HG02870 (cell line): ENCODE measurements at regions not wholly inside any gene's neighbourhood (a gene's known extent, or its start where the extent isn't known, plus 50 kb on each side); places are given as distances from the start of the nearest gene placed in this dataset.

Experiments used
- ATAC-seq: cut with Tn5 transposase; IDR thresholded peaks from one replicate; pipeline ENCODE4 v1.9.1; 2021; ENCODE audit warnings: mild to moderate bottlenecking, moderate library complexity; ENCODE audit not compliant: unreplicated experiment

DNA sequence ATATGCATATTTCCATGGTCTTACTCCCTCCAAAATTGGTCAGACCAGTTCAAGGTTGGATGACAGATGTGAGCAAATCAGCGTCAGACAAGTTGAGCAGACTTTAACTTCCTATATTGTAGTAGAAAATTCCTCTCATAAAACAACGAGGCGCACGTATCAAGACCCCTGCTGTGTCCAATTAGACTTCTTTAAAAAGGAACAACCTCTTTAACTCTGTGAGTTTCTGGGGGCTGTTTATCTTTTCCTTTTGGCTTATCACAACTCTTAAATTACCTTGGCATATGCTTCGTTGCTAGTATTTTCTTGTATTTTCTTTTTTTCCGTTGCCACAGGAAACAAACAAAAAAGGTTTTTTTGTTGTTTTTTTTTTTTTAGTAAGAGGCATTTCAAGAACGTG lies 398.2 kb upstream of the WWC1 start:
- no peak for ATAC-seq

- ATAC-seq = no peak
These were observed 396.6 kb upstream of the WWC1 start for GRCh38 chr5:167894631-167895472.

- ATAC-seq = no peak
These were observed 395.4 kb upstream of the WWC1 start for GRCh38 chr5:167895899-167896659.

GRCh38 chr5:167896814-167897213 lies 394.6 kb upstream of the WWC1 start:
- no peak for ATAC-seq

GRCh38 chr5:167897371-167897770 lies 394.1 kb upstream of the WWC1 start:
- no peak for ATAC-seq

DNA sequence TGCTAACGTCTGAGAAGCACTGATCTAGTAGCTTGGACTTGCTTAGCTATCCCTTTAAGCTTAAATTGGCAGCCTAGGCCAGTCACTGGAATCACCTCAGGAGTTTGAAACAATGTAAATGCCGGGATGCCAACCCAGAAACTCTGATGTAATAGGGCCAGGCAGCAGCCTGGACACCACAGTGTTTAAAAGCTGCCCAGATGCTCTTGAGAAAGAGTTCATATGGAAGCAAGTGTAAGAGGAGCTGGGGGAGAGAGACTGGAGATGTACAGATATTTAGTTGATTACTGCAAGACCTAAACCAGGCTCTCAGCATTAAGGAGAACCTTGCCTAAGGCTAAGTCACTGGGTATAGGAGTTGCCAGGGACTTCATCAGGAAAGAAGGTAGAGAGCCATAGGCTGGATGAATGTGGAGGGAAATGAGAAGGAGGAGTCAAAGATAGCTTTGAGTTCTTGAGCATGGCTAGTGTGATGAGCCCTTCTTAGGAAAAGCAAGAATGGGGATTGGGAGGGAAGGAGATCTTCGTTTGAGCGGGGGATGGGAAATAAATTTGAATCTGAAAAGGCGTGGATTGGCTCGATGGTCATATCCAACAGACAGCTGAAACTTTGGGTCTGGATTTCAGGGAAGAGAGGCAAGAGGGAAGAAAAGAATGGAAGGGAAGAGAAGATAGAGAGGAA lies 392.9 kb upstream of the WWC1 start:
- ATAC-seq = no peak

GRCh38 chr5:167899490-167900070 lies 391.9 kb upstream of the WWC1 start:
- no peak for ATAC-seq

DNA sequence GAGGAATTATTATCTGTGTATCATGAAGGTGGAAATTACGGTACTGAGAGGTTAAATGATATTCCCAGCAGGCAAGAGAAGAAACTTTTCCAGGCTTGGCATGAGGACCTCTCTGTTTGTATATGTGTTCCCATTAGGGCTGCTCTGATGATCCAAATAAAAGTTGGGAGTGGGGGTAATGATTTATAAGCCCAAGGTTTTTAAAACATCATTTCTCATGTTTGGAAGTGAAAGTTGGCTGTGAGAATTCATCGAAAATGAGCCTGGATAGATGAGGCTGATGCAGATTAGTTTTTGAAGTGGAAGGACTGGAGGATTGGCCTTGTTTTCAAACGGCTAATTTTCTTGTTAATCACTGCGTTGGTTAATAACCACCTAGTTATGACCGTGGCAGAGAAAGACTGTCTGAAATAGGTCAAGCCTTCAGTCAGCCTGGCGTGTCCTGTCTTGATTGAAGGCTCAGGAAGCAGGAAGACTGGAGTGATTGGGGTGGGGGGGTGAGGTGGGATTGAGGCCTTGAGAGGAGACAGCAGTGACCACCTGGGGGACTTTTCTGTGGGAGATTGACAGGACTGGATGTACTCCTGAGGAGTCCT lies 391.0 kb upstream of the WWC1 start:
- ATAC-seq = no peak

DNA sequence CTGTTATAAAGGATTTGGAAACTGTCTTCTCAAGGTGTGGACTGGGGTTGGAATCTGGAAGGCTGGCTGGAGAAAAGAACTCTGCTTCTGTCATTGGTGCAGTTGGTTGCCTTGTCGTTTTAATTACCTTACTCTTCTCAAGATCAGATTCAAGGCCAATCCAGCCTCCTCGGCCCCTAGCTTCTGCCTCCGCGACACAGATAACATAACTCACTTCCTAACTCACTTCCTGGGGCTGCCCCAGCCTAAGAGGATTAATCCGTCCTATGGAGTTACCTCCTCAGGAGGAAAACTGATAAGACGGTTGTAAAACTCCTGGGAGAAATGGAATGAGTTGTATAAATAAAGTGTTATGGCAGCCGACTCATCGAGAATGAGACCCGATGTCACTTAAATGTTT lies 389.1 kb upstream of the WWC1 start:
- ATAC-seq = no peak

DNA sequence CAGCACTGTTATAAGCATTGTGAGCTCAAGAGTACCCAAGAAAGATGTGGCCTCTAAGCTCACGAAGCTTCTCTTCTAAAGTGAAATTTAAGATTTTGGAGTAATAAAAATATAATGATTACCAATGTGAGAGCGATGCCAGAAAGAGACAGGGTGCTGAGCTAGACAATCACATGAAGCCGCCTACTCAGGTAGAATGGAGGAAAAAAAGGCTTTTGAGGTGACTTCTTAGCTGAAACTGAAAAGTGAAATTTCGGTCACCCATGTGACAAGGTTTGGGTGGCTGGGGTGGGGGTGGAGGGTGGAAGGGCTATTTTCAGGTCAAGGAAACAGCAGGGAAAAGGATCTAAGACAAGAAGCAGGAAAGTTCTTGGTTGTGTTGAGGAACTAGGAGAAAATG lies 388.2 kb upstream of the WWC1 start:
- ATAC-seq = no peak

DNA sequence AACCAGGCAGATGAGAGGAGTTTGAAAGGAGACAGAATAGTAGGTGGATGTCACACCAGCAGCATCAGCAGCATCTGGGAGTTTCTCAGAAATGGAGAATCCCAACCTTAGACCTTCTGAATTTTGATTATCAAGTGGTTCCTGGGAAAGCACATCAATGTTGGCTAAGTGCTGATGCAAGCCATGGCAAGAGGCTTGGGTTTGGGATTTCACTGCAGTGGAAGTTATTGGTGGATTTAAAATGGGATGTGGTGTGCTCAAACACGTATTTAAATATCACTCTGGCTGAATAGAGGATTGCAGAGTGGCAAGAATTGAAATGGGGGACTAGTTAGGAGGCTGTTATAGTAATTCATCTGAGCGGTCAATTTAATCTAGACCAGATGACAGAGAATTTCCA lies 387.8 kb upstream of the WWC1 start:
- ATAC-seq = no peak

DNA sequence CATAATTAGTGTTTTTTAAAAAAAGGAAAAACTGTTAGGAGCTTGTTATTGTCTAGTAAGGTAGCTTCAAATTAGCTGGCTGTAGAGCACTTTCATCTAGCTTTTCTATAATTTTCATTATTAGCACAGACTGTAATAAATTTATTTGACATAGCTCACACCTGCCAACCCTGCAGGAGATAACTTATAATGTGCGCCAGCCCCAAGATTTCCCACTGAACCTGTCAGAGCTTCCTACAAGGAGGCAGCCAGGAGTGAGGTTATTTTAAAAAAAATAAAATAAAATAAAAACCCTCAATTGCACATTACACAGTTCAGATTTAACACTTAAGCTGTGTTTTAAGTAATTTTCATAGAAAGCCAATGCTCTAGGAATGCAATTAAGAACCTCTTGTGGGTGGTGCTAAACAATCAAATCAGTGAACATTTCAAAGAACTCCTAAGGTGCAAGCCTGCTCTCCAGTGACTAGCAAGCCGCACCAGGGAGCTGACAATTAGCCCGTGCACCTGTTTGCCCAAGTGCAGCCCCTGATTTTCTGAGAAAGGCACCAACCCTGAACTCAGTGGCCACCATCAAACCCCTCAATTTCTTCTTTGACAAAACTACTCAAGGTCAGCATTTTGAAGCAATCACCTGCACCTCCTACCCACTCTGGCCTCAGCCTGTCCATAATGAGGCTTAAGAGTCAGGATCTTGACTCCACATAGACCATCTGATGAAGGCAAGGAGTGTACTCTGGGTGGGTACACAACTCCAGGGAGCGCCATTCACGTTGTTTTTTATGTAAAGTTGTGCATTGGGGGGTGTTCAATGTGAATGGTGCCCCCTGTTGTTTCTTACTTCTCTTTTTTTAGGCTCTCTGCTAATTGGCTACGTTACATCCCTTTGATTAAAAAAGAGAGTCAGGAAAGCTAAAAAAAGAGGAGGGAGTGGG lies 385.3 kb upstream of the WWC1 start:
- no peak for ATAC-seq

- no peak for ATAC-seq
These were observed 382.8 kb upstream of the WWC1 start for GRCh38 chr5:167908606-167909005.

- no peak for ATAC-seq
These were observed 378.3 kb upstream of the WWC1 start for GRCh38 chr5:167912941-167913665.

DNA sequence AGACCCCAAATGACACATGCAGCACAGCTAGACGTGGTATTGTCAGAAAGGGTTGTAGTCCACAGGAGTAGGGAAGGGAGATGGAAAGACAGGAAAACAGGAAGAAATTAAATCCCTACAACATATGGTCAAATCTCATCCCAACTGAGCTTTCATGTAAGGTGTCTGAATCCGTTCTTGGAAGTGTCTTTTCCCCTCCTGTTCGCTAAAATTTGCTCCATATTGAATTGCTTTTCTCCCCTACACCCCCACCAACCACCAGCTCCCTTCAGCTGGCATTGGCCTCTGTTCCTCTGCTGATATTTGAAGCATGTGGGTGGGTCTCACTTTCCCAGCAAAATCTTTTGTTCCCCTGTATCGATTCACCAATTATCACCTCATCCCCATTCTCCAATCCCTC lies 376.2 kb upstream of the WWC1 start:
- no peak for ATAC-seq

DNA sequence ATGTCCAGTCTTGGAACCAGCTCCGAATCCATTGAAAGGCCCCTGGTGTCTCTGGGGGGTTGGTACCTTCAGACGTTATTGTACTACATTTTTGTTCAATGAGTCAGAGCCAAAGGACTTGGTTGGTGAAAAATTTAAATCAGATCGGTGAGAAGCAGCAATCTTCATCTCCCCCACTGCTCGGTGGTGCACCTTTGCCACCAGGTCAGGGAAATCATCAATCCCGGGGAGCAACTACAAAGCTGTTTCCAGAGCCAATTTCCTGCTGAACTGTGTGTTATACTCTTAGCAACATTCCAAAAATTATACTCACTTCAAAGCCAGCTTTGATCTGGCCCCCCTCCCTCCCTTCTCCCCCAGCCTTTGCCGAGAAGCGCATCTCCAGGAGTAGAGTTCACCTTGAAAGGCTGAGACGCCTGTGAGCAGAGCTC lies 375.2 kb upstream of the WWC1 start:
- no peak for ATAC-seq

- ATAC-seq = no peak
These were observed 374.7 kb upstream of the WWC1 start for GRCh38 chr5:167916706-167917105.

DNA sequence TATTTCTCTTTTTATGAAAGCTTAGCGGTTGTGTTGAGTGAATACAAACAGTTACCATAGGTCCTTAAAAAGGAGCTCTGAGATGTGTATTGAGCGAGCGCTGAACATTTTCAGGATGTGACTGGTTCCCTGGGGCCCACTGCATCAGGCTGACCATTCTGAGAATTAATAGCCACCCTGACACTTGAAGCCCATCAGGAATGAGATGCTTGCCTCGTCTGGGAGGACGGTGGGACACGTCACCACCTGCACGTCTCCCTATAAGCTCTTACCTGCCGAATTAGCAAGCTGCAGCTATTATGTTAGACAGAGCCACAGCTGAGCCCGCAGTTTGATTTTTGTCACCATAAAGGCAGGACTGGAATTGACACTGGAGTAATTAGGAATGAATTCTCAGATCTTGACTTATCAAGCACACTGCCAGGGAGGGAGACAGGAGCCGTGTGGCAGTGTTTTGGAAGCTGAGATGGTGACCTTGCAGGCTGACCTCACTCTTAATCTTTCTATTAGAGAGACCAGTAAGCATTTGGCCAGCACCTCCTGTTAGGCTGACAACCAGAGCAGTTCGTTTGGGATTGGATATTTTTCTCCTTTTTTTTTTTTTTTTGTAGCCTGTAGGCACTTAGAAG lies 373.1 kb upstream of the WWC1 start:
- ATAC-seq = no peak
